ENCODE measurements at regions not wholly inside any gene's neighbourhood (a gene's known extent, or its start where the extent isn't known, plus 50 kb on each side); places are given as distances from the start of the nearest gene placed in this dataset.
"Not testable (repeated sequence)": the region's sequence is repeated elsewhere in the genome, so short reads cannot be mapped to it uniquely, and the experiment has no call there.

GRCh38 chr3:104234442-104235194 lies 1132.1 kb upstream of the ALCAM start:
- no peak for DNase-seq (ENCODE audit: low read depth in 2 of 2)

GRCh38 chr3:104244680-104245220 lies 1122.0 kb upstream of the ALCAM start:
- DNase-seq (ENCODE audit: low read depth in 2 of 2): no peak

- no peak for DNase-seq (ENCODE audit: low read depth in 2 of 2)
These were observed 1121.4 kb upstream of the ALCAM start for GRCh38 chr3:104245261-104245660.

GRCh38 chr3:104245981-104246380 lies 1120.7 kb upstream of the ALCAM start:
- no peak for DNase-seq (ENCODE audit: low read depth in 2 of 2)

GRCh38 chr3:104257486-104257885 lies 1109.2 kb upstream of the ALCAM start:
- DNase-seq (ENCODE audit: low read depth in 2 of 2): no peak

GRCh38 chr3:104263477-104263876 lies 1103.2 kb upstream of the ALCAM start:
- DNase-seq (ENCODE audit: low read depth in 2 of 2): no peak

GRCh38 chr3:104266219-104266618 lies 1100.5 kb upstream of the ALCAM start:
- DNase-seq (ENCODE audit: low read depth in 2 of 2): not testable (repeated sequence)

GRCh38 chr3:104269771-104270170 lies 1096.9 kb upstream of the ALCAM start:
- peak in 1 of 2 donors; percentile 4 for DNase-seq (ENCODE audit: low read depth in 2 of 2)

GRCh38 chr3:104273046-104273649 lies 1093.6 kb upstream of the ALCAM start:
- DNase-seq (ENCODE audit: low read depth in 2 of 2): peak; percentile 41 to 51

- DNase-seq (ENCODE audit: low read depth in 2 of 2): no peak
These were observed 1091.5 kb upstream of the ALCAM start for GRCh38 chr3:104275199-104275598.

GRCh38 chr3:104279617-104280016 lies 1087.1 kb upstream of the ALCAM start:
- DNase-seq (ENCODE audit: low read depth in 2 of 2): peak; percentile 2 to 59

- no peak for DNase-seq (ENCODE audit: low read depth in 2 of 2)
These were observed 1085.0 kb upstream of the ALCAM start for GRCh38 chr3:104281713-104282112.

GRCh38 chr3:104286645-104287044 lies 1080.1 kb upstream of the ALCAM start:
- DNase-seq (ENCODE audit: low read depth in 2 of 2): no peak

- DNase-seq (ENCODE audit: low read depth in 2 of 2): peak; percentile 4 to 6
These were observed 1075.3 kb upstream of the ALCAM start for GRCh38 chr3:104291437-104291851.

GRCh38 chr3:104291878-104292277 lies 1074.8 kb upstream of the ALCAM start:
- peak in 1 of 2 donors; percentile 2 for DNase-seq (ENCODE audit: low read depth in 2 of 2)

- DNase-seq (ENCODE audit: low read depth in 2 of 2): no peak
These were observed 1069.1 kb upstream of the ALCAM start for GRCh38 chr3:104297617-104298016.

- no peak for DNase-seq (ENCODE audit: low read depth in 2 of 2)
These were observed 1068.0 kb upstream of the ALCAM start for GRCh38 chr3:104298662-104299061.

GRCh38 chr3:104316118-104316517 lies 1050.6 kb upstream of the ALCAM start:
- no peak for DNase-seq (ENCODE audit: low read depth in 2 of 2)

- DNase-seq (ENCODE audit: low read depth in 2 of 2): peak in 1 of 2 donors; percentile 6
These were observed 1043.5 kb upstream of the ALCAM start for GRCh38 chr3:104323226-104323625.

- no peak for DNase-seq (ENCODE audit: low read depth in 2 of 2)
These were observed 1019.4 kb upstream of the ALCAM start for GRCh38 chr3:104347291-104347690.

- DNase-seq (ENCODE audit: low read depth in 2 of 2): no peak
These were observed 1016.9 kb upstream of the ALCAM start for GRCh38 chr3:104349836-104350235.

GRCh38 chr3:104353951-104354350 lies 1012.8 kb upstream of the ALCAM start:
- no peak for DNase-seq (ENCODE audit: low read depth in 2 of 2)

GRCh38 chr3:104359546-104359945 lies 1007.2 kb upstream of the ALCAM start:
- DNase-seq (ENCODE audit: low read depth in 2 of 2): peak in 1 of 2 donors; percentile 43

Measured in lung microvascular endothelial cell (primary cell).